GM12878 (cell line): ENCODE measurements at regions not wholly inside any gene's neighbourhood (a gene's known extent, or its start where the extent isn't known, plus 50 kb on each side); places are given as distances from the start of the nearest gene placed in this dataset.

Experiments used
- ATAC-seq: fragments of 200-7000 bp; cut with Tn5 transposase; 3 replicates; pipeline ENCODE4 v1.9.1; 2020; ENCODE audit warnings: mild to moderate bottlenecking, moderate library complexity
- BruUV-seq: library from RNA; stranded (reverse); fragments of 400-500 nt; replicated peaks from 2 replicates; lab custom pipeline; 2021; lab: Mats Ljungman, UMichigan
- CTCF ChIA-PET: fragments of 300-600 bp; sonication (Branson Sonifier 250); formaldehyde crosslinking; extraction: SDS; loops from one replicate; lab custom pipeline; 2021; ENCODE audit warnings: inconsistent platforms; lab: Yijun Ruan, JAX
- POLR2A ChIA-PET: fragments of 350-600 bp; formaldehyde crosslinking; extraction: SDS; loops from one replicate; lab custom pipeline; 2021; ENCODE audit warnings: inconsistent platforms; lab: Charles Lee
- RAD21 ChIA-PET: fragments of 300-600 bp; sonication (Branson Sonifier 250); formaldehyde crosslinking; loops from one replicate; lab custom pipeline; 2023; ENCODE audit warnings: antibody characterized with exemption; ENCODE audit not compliant: unreplicated experiment; lab: Charles Lee
- SMC1A ChIA-PET: fragments of 300-600 bp; sonication (Branson Sonifier 250); formaldehyde crosslinking; loops from one replicate; lab custom pipeline; 2023; ENCODE audit not compliant: unreplicated experiment, uncharacterized antibody; lab: Charles Lee
- DNase-seq: peaks from one replicate; pipeline ENCODE4 v3.0.0-alpha.2; 2011; ENCODE audit warnings: low read depth, low spot score
- FAIRE-seq: peaks from 3 replicates; lab custom pipeline; 2011; peaks lifted over from hg19 to GRCh38; lab: Jason Lieb, UNC
- H2AFZ ChIP-seq: 2 replicates; pipeline ENCODE4 v1.6.0; 2011; ENCODE audit warnings: low read depth, low read length, control low read depth; ENCODE audit not compliant: control insufficient read depth
- H3K27ac ChIP-seq: 2 replicates; pipeline ENCODE4 v1.5.1; 2011; ENCODE audit warnings: control low read depth; ENCODE audit not compliant: control insufficient read depth, insufficient read depth
- H3K27me3 ChIP-seq, 2 experiments: replicated peaks in 1 of 2; 2 replicates each; pipeline versions ENCODE4 v1.6.0 to v1.6.1; 2011; ENCODE audit warnings: low read length in 1 of 2; ENCODE audit not compliant: control insufficient read depth in 2 of 2, insufficient read depth in 2 of 2
- H3K36me3 ChIP-seq, 2 experiments: 2 replicates each; pipeline ENCODE4 v1.5.1; 2011; ENCODE audit warnings: low read length in 1 of 2; ENCODE audit not compliant: control insufficient read depth in 2 of 2, insufficient read depth in 2 of 2
- H3K4me1 ChIP-seq: 2 replicates; pipeline ENCODE4 v1.6.1; 2011; ENCODE audit warnings: mild to moderate bottlenecking, low read length, moderate library complexity, mixed read lengths; ENCODE audit not compliant: control insufficient read depth, insufficient read depth
- H3K4me2 ChIP-seq: 2 replicates; pipeline ENCODE4 v1.6.0; 2011; ENCODE audit warnings: control low read depth; ENCODE audit not compliant: control insufficient read depth, insufficient read depth
- H3K4me3 ChIP-seq: fragments of 200-600 bp; sonication (generic); 2 replicates; pipeline ENCODE4 v1.5.1; 2016
- H3K79me2 ChIP-seq: 2 replicates; pipeline ENCODE4 v1.6.0; 2011; ENCODE audit warnings: low read length; ENCODE audit not compliant: control insufficient read depth, insufficient read depth
- H3K9ac ChIP-seq: 2 replicates; pipeline ENCODE4 v1.8.0; 2011; ENCODE audit warnings: low read length, control low read depth, mixed read lengths; ENCODE audit not compliant: control insufficient read depth, insufficient read depth
- H3K9me3 ChIP-seq: replicated peaks from 3 replicates; pipeline ENCODE4 v1.5.1; 2011; ENCODE audit warnings: mild to moderate bottlenecking, low read length; ENCODE audit not compliant: control insufficient read depth, insufficient read depth
- H4K20me1 ChIP-seq: 2 replicates; pipeline ENCODE4 v1.6.0; 2011; ENCODE audit not compliant: control insufficient read depth, insufficient read depth
- HDAC2 ChIP-seq: fragments of 200-600 bp; sonication (generic); IDR thresholded peaks from 2 replicates; pipeline ENCODE4 v1.6.1; 2017
- KLF5 ChIP-seq: fragments of 450-650 bp; IDR thresholded peaks from 2 replicates; pipeline ENCODE4 v1.6.1; 2014; ENCODE audit warnings: mild to moderate bottlenecking; ENCODE audit not compliant: partially characterized antibody
- MTA3 ChIP-seq: IDR thresholded peaks from 2 replicates; pipeline ENCODE4 v1.6.1; 2012; ENCODE audit warnings: low read length, inconsistent platforms, borderline replicate concordance
- ZBED1 ChIP-seq: IDR thresholded peaks from 2 replicates; pipeline ENCODE4 v1.6.1; 2016; ENCODE audit warnings: borderline replicate concordance
- WGBS: methylation state at CpG from one replicate; pipeline ENCODE4 v1.1.6; 2016; ENCODE audit warnings: low lambda C conversion rate; ENCODE audit not compliant: insufficient replicate concordance, insufficient coverage; ENCODE audit errors: missing lambda C conversion rate; 5-methylcytosine and 5-hydroxymethylcytosine counted together
- in situ Hi-C: fragments of 300-500 bp; cut with MboI; formaldehyde crosslinking; loops from 9 replicates; pipeline ENCODE4 v1.14.3; 2018; ENCODE audit warnings: mixed read lengths
- intact Hi-C: fragments of 100-400 bp; cut with micrococcal nuclease; formaldehyde crosslinking; loops from one replicate; pipeline ENCODE4 v1.14.2; 2022; ENCODE audit not compliant: unreplicated experiment
- TF ChIP-seq, protein P1 (sequence below): fragments of 450-650 bp; formaldehyde crosslinking; IDR thresholded peaks from 2 replicates; pipeline ENCODE4 v1.4.0; 2022; ENCODE audit warnings: mild to moderate bottlenecking, moderate library complexity

DNA sequence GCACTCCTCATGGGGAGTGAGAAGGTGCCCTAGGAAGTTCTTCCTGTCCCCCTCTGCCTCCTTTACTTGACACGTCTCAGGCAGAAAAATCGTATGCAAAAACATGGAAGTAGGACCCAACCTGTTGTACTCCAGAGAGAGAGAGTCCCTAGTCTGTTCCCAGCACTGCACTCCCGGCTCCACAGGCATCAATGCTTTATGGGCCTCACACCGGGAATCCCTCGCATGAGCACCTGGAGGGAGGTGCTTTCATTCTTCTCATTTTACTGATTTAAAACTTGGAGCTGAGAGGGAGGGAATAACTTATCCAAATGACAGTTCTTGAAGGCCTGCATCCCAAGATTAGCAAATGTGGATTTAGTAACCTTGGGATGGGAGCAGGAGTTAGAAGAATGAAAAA, 1101.4 kb downstream of the BCL11B start:
- CTCF ChIA-PET = interaction anchor here (6.9 kb wide), 1 partner anchor 30 kb away, joined by 45 read pairs; no protein-coding TSS in a partner anchor
- BruUV-seq = no TSS peak
- no peak for ATAC-seq

More for the DNA sequence above, 1101.4 kb downstream of the BCL11B start:
- H4K20me1 ChIP-seq = no peaks in the 10 kb centered on the region
- DNase-seq (no peak), FAIRE-seq (no peak)
- RAD21 ChIA-PET = interaction anchor here (1.1 to 8.6 kb wide), 5 partner anchors 9 to 36 kb away, joined by 3 to 110 read pairs (median 6); no protein-coding TSS in a partner anchor
- peaks cover 5% of the 10 kb centered on the region for H3K4me1 ChIP-seq
- H3K27ac ChIP-seq = no peak overlapping the region
- H2AFZ ChIP-seq = no peak overlapping the region
- H3K4me2 ChIP-seq = no peak overlapping the region
- SMC1A ChIA-PET = interaction anchor here (0.6 to 18.9 kb wide), 7 partner anchors 11 to 1189 kb away, joined by 3 to 296 read pairs (median 6); no protein-coding TSS in a partner anchor
- TF ChIP-seq HDAC2 (no peak), KLF5 (no peak), ZBED1 (no peak), MTA3 (no peak)
- TF ChIP-seq, protein P1, sequence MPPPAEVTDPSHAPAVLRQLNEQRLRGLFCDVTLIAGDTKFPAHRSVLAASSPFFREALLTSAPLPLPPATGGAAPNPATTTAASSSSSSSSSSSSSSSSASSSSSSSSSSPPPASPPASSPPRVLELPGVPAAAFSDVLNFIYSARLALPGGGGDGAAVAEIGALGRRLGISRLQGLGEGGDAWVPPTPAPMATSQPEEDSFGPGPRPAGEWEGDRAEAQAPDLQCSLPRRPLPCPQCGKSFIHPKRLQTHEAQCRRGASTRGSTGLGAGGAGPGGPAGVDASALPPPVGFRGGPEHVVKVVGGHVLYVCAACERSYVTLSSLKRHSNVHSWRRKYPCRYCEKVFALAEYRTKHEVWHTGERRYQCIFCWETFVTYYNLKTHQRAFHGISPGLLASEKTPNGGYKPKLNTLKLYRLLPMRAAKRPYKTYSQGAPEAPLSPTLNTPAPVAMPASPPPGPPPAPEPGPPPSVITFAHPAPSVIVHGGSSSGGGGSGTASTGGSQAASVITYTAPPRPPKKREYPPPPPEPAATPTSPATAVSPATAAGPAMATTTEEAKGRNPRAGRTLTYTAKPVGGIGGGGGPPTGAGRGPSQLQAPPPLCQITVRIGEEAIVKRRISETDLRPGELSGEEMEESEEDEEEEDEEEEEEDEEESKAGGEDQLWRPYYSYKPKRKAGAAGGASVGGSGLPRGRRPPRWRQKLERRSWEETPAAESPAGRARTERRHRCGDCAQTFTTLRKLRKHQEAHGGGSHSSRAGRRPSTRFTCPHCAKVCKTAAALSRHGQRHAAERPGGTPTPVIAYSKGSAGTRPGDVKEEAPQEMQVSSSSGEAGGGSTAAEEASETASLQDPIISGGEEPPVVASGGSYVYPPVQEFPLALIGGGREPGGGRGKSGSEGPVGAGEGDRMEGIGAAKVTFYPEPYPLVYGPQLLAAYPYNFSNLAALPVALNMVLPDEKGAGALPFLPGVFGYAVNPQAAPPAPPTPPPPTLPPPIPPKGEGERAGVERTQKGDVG = no peak
- WGBS = 37% methylated on average over 5 of the region's 5 CpGs
- intact Hi-C loops (no loop called here), in situ Hi-C loops (no loop called here)
- H3K4me3 ChIP-seq = no peak overlapping the region
- POLR2A ChIA-PET = interaction anchor here (0.6 to 1.7 kb wide), 2 partner anchors 11 to 13 kb away, joined by 3 to 6 read pairs; no protein-coding TSS in a partner anchor
- no peaks in the 10 kb centered on the region for H3K27me3 ChIP-seq
- H3K9ac ChIP-seq = no peak overlapping the region
- no peaks in the 10 kb centered on the region for H3K79me2 ChIP-seq
- H3K36me3 ChIP-seq = no peaks in the 10 kb centered on the region
- no peaks in the 10 kb centered on the region; the same call in 2 of the 3 replicates for H3K9me3 ChIP-seq
